Left lung (tissue), 4 donors: ENCODE measurements at regions not wholly inside any gene's neighbourhood (a gene's known extent, or its start where the extent isn't known, plus 50 kb on each side); places are given as distances from the start of the nearest gene placed in this dataset.
A peak's percentile ranks its signal among the peaks of the same experiment; 100 is the strongest.

Experiments used
- ATAC-seq: fragments of 200-7000 bp; cut with Tn5 transposase; one replicate; pipeline ENCODE4 v1.9.1; 2020; ENCODE audit warnings: moderate library complexity
- DNase-seq, 4 donors: peaks; one replicate each; pipeline ENCODE4 v3.0.0-alpha.2; 2013 to 2020
- H3K27ac ChIP-seq, 2 donors: fragments of 200-600 bp; sonication (generic) in 1 of 2; one replicate each; pipeline versions ENCODE4 v1.5.0 to v1.8.0; 2020 to 2021
- H3K27me3 ChIP-seq, 2 donors: fragments of 200-600 bp; sonication (generic) in 1 of 2; one replicate each; pipeline versions ENCODE4 v1.5.0 to v1.8.0; 2020 to 2021
- H3K36me3 ChIP-seq, 2 donors: fragments of 200-600 bp; sonication (generic) in 1 of 2; one replicate each; pipeline versions ENCODE4 v1.5.0 to v1.8.0; 2020 to 2021
- H3K4me1 ChIP-seq, 2 donors: fragments of 200-600 bp; one replicate each; pipeline ENCODE4 v1.8.0; 2021
- H3K4me3 ChIP-seq, 2 donors: fragments of 200-600 bp; sonication (generic) in 1 of 2; one replicate each; pipeline versions ENCODE4 v1.5.0 to v1.8.0; 2020 to 2021; ENCODE audit warnings: mild to moderate bottlenecking in 1 of 2
- H3K9me3 ChIP-seq, 2 donors: fragments of 200-600 bp; sonication (generic) in 1 of 2; one replicate each; pipeline versions ENCODE4 v1.5.0 to v1.8.0; 2020 to 2021
- intact Hi-C, 2 donors: fragments of 100-400 bp; cut with DNase I; formaldehyde crosslinking; loops; one replicate each; pipeline versions ENCODE4 v1.11.2 to v1.14.2; 2022
- TF ChIP-seq, protein P1 (sequence below), 2 donors: fragments of 200-600 bp; sonication (generic) in 1 of 2; IDR thresholded peaks; one replicate each; pipeline versions ENCODE4 v1.5.0 to v1.8.0; 2021; ENCODE audit warnings: antibody characterized with exemption in 2 of 2
- donor health status: DM: no; HTN: yes; CAD: no.
- donor health status: DM: no; HTN: no; CAD: no.

DNA sequence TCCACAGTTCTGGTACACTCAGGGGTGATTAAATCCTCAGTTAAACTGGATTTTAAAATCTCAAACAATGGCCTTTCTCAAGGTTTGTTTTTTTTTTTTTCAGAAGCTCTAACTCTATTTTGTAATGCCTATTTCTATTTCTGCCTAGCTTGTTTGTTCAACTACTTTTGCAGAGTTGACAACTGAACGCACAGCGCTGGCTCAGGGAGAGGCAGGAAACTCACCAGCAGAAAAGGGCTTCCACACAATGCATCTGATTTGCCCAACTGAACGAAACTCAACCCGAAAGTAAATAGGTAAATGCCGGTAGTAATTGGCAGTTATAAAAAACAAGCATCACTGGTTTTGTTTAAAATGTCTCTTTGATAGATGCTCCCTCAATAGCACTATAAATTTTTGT is 52.7 kb upstream of the CNEP1R1 start:
- peaks cover 8 to 27% of the 10 kb centered on the region in 2 donors for H3K27me3 ChIP-seq
- no peak overlapping the region for H3K4me3 ChIP-seq
- TF ChIP-seq, protein P1, sequence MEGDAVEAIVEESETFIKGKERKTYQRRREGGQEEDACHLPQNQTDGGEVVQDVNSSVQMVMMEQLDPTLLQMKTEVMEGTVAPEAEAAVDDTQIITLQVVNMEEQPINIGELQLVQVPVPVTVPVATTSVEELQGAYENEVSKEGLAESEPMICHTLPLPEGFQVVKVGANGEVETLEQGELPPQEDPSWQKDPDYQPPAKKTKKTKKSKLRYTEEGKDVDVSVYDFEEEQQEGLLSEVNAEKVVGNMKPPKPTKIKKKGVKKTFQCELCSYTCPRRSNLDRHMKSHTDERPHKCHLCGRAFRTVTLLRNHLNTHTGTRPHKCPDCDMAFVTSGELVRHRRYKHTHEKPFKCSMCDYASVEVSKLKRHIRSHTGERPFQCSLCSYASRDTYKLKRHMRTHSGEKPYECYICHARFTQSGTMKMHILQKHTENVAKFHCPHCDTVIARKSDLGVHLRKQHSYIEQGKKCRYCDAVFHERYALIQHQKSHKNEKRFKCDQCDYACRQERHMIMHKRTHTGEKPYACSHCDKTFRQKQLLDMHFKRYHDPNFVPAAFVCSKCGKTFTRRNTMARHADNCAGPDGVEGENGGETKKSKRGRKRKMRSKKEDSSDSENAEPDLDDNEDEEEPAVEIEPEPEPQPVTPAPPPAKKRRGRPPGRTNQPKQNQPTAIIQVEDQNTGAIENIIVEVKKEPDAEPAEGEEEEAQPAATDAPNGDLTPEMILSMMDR (IDR thresholded peaks at IDR 0.05): no peak
- intact Hi-C loops: no loop called here
- no peaks in the 10 kb centered on the region for H3K36me3 ChIP-seq
- no peak overlapping the region for H3K27ac ChIP-seq
- H3K4me1 ChIP-seq: no peaks in the 10 kb centered on the region
- peak; percentile 50 for ATAC-seq
- peaks cover 0 to 3% of the 10 kb centered on the region in 2 donors for H3K9me3 ChIP-seq
- no peak for DNase-seq

DNA sequence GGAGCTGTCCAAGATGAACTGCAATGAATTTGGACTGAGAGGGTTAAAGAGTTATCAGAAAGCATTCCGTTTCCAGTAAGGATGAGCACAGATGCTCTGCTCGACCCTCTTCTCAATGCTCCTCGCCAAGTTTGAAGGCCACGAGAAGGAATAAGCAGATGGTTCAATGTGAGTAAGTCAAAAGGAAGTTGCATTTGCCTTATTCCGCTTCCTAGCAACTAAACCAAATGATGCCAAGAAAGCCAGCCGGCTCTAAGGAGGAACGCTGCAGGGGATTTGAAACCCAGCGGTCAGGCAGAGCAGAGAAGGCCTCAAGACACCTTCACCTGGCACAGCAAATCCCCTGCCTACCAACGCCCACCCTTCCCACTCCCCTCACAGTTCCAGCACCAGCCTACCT is 52.1 kb upstream of the CNEP1R1 start:
- no peak for ATAC-seq
- Histone ChIP-seq H3K4me3 (no peak overlapping the region), H3K9me3 (peaks cover 0 to 4% of the 10 kb centered on the region in 2 donors), H3K4me1 (no peaks in the 10 kb centered on the region), H3K27ac (no peak overlapping the region), H3K36me3 (no peaks in the 10 kb centered on the region), H3K27me3 (peaks cover 8 to 23% of the 10 kb centered on the region in 2 donors)
- peak in 1 of 4 donors; percentile 21 for DNase-seq
- TF ChIP-seq, protein P1 (IDR thresholded peaks at IDR 0.05): no peak
- intact Hi-C loops: no loop called here
